MM.1S (cell line): ENCODE measurements at regions not wholly inside any gene's neighbourhood (a gene's known extent, or its start where the extent isn't known, plus 50 kb on each side); places are given as distances from the start of the nearest gene placed in this dataset.

Experiments used
- EZH2phosphoT487 ChIP-seq: fragments of 300-600 bp; sonication (generic); IDR thresholded peaks from 2 replicates; pipeline ENCODE4 v1.6.1; 2018; ENCODE audit warnings: antibody characterized with exemption, low read length
- TF ChIP-seq, protein P1 (sequence below): fragments of 300-600 bp; sonication (generic); IDR thresholded peaks from 2 replicates; pipeline ENCODE4 v1.5.1; 2016; ENCODE audit warnings: antibody characterized with exemption, low read length, mixed read lengths

DNA sequence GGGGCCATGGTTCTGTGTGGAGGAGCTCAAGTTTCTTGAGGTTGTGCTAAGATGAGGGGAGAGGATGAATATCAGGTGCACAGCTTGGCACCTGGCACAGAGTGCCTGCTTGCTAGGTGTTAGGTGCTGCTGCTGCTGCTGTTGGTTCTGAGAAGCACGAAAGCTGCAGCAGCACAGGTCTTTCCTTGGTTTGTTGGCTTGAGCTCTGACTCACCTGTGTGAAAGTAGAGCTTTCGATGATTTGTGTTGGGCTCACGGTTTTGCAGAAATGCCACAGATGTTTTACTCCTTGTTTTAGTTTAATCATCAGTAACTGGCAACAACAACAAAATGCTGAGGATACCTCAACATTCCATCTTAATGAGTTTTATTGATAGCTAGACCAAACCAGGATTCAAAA is 221.6 kb downstream of the BRINP2 start:
- TF ChIP-seq, protein P1, sequence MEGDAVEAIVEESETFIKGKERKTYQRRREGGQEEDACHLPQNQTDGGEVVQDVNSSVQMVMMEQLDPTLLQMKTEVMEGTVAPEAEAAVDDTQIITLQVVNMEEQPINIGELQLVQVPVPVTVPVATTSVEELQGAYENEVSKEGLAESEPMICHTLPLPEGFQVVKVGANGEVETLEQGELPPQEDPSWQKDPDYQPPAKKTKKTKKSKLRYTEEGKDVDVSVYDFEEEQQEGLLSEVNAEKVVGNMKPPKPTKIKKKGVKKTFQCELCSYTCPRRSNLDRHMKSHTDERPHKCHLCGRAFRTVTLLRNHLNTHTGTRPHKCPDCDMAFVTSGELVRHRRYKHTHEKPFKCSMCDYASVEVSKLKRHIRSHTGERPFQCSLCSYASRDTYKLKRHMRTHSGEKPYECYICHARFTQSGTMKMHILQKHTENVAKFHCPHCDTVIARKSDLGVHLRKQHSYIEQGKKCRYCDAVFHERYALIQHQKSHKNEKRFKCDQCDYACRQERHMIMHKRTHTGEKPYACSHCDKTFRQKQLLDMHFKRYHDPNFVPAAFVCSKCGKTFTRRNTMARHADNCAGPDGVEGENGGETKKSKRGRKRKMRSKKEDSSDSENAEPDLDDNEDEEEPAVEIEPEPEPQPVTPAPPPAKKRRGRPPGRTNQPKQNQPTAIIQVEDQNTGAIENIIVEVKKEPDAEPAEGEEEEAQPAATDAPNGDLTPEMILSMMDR: no peak
- no peak for TF ChIP-seq EZH2phosphoT487
